ENCODE measurements at regions not wholly inside any gene's neighbourhood (a gene's known extent, or its start where the extent isn't known, plus 50 kb on each side); places are given as distances from the start of the nearest gene placed in this dataset.
"Not testable (repeated sequence)": the region's sequence is repeated elsewhere in the genome, so short reads cannot be mapped to it uniquely, and the experiment has no call there.

- Histone ChIP-seq H3K9me3 (peaks cover 0 to 7% (median 1%) of the 10 kb centered on the region in 8 donors), H3K27me3 (replicated peaks in 1 of 7) (peaks cover 0 to 38% (median 9%) of the 10 kb centered on the region in 7 donors), H3K27ac (no peak overlapping the region), H3K4me1 (no peaks in the 10 kb centered on the region), H3K4me3 (no peak overlapping the region), H3K36me3 (no peaks in the 10 kb centered on the region)
- DNase-seq, result peak; percentile 16
- intact Hi-C loops (cut with DNase I; ENCODE audit: low total_unique reads), result no loop called here
- TF ChIP-seq POLR2AphosphoS5 (IDR thresholded peaks at IDR 0.05), result no peak
- 48 to 84% (median 72%) methylated on average over 2 to 3 of the region's 3 CpGs for WGBS, 5 donors
These were observed 109.7 kb downstream of the CRLF2 start for GRCh38 chrX:1102786-1103185.

GRCh38 chrX:1102221-1102620 lies 110.2 kb downstream of the CRLF2 start:
- H3K36me3 ChIP-seq; intact Hi-C loops (cut with DNase I; ENCODE audit: low total_unique reads); H3K4me1 ChIP-seq; H3K4me3 ChIP-seq; H3K27ac ChIP-seq: not testable (repeated sequence)
- Histone ChIP-seq H3K9me3 (peaks cover 3 to 12% (median 7%) of the 10 kb centered on the region in 8 donors), H3K27me3 (replicated peaks in 1 of 7) (peaks cover 0 to 33% (median 8%) of the 10 kb centered on the region in 7 donors)
- peak; percentile 2 for DNase-seq

- Histone ChIP-seq H3K27ac (no peak overlapping the region), H3K27me3 (replicated peaks in 1 of 7) (peaks cover 0 to 19% (median 7%) of the 10 kb centered on the region in 7 donors), H3K36me3 (no peaks in the 10 kb centered on the region), H3K4me1 (no peaks in the 10 kb centered on the region), H3K4me3 (no peak overlapping the region), H3K9me3 (peaks cover 3 to 40% (median 13%) of the 10 kb centered on the region in 8 donors)
- 72 to 89% (median 80%) methylated on average over 9 of the region's 9 CpGs for WGBS, 5 donors
- TF ChIP-seq POLR2A (IDR thresholded peaks at IDR 0.05), result no peak
- TF ChIP-seq CTCF (IDR thresholded peaks at IDR 0.05 in 8 of 11, conservative IDR thresholded peaks at IDR 0.05 in 3 of 11), result no peak
- TF ChIP-seq POLR2AphosphoS5 (IDR thresholded peaks at IDR 0.05), result no peak
- intact Hi-C loops (cut with DNase I; ENCODE audit: low total_unique reads), result no loop called here
- DNase-seq, result peak; percentile 70
These were observed 113.2 kb downstream of the CRLF2 start for GRCh38 chrX:1099146-1099770.

GRCh38 chrX:1097328-1097727 lies 115.1 kb downstream of the CRLF2 start:
- DNase-seq, result no peak
- Histone ChIP-seq H3K9me3 (peaks cover 3 to 42% (median 13%) of the 10 kb centered on the region in 8 donors), H3K27me3 (replicated peaks in 1 of 7) (peaks cover 0 to 13% (median 7%) of the 10 kb centered on the region in 7 donors), H3K4me1 (no peaks in the 10 kb centered on the region), H3K4me3 (no peak overlapping the region), H3K36me3 (no peaks in the 10 kb centered on the region), H3K27ac (no peak overlapping the region)
- TF ChIP-seq POLR2A (IDR thresholded peaks at IDR 0.05) (no peak), CTCF (IDR thresholded peaks at IDR 0.05 in 8 of 11, conservative IDR thresholded peaks at IDR 0.05 in 3 of 11) (no peak), POLR2AphosphoS5 (IDR thresholded peaks at IDR 0.05) (no peak)
- intact Hi-C loops (cut with DNase I; ENCODE audit: low total_unique reads), result no loop called here
- WGBS, 5 donors, result 78 to 100% (median 95%) methylated on average over 1 of the region's 1 CpG

- WGBS, 5 donors, result 87 to 89% (median 88%) methylated on average over 17 of the region's 17 CpGs
These were observed 117.7 kb downstream of the CRLF2 start for GRCh38 chrX:1094566-1095333.

More at GRCh38 chrX:1094566-1095333, 117.7 kb downstream of the CRLF2 start:
- no peaks in the 10 kb centered on the region for H3K36me3 ChIP-seq
- H3K27me3 ChIP-seq (replicated peaks in 1 of 7), result peaks cover 0 to 10% (median 7%) of the 10 kb centered on the region in 7 donors
- TF ChIP-seq POLR2AphosphoS5 (IDR thresholded peaks at IDR 0.05), result no peak
- TF ChIP-seq POLR2A (IDR thresholded peaks at IDR 0.05), result no peak
- TF ChIP-seq CTCF (IDR thresholded peaks at IDR 0.05 in 8 of 11, conservative IDR thresholded peaks at IDR 0.05 in 3 of 11), result no peak
- no peak overlapping the region for H3K4me3 ChIP-seq
- intact Hi-C loops (cut with DNase I; ENCODE audit: low total_unique reads), result no loop called here
- H3K9me3 ChIP-seq, result peaks cover 3 to 42% (median 13%) of the 10 kb centered on the region in 8 donors
- no peak for DNase-seq
- no peak overlapping the region for H3K27ac ChIP-seq
- no peaks in the 10 kb centered on the region for H3K4me1 ChIP-seq
